H9 (cell line): ENCODE measurements at regions not wholly inside any gene's neighbourhood (a gene's known extent, or its start where the extent isn't known, plus 50 kb on each side); places are given as distances from the start of the nearest gene placed in this dataset.

ENCODE experiments used
- DNase-seq: peaks from one replicate; pipeline ENCODE4 v3.0.0-alpha.2; 2017
- H2AFZ ChIP-seq: one replicate; pipeline ENCODE4 v1.6.1; 2013; ENCODE audit warnings: mild to moderate bottlenecking, low read length, control low read depth, moderate library complexity
- H2AK5ac ChIP-seq: 2 replicates; pipeline ENCODE4 v1.6.1; 2013; ENCODE audit warnings: low read length, control low read depth, mixed read lengths; ENCODE audit not compliant: insufficient read length
- H2BK120ac ChIP-seq: one replicate; pipeline ENCODE4 v1.6.1; 2013; ENCODE audit warnings: low read depth, mild to moderate bottlenecking, low read length, control low read depth, inconsistent platforms; ENCODE audit not compliant: poor library complexity, severe bottlenecking
- H2BK12ac ChIP-seq: 2 replicates; pipeline ENCODE4 v1.6.1; 2013; ENCODE audit warnings: low read length, control low read depth, mixed read lengths, low read depth; ENCODE audit not compliant: insufficient read length
- H2BK15ac ChIP-seq: 2 replicates; pipeline ENCODE4 v1.6.1; 2013; ENCODE audit warnings: low read depth, low read length, control low read depth
- H2BK20ac ChIP-seq: one replicate; pipeline ENCODE4 v1.6.1; 2013; ENCODE audit warnings: low read depth, mild to moderate bottlenecking, low read length, control low read depth, inconsistent platforms; ENCODE audit not compliant: poor library complexity, severe bottlenecking
- H2BK5ac ChIP-seq: 2 replicates; pipeline ENCODE4 v1.6.1; 2013; ENCODE audit warnings: low read length, control low read depth, mixed read lengths; ENCODE audit not compliant: insufficient read length
- H3K14ac ChIP-seq: 2 replicates; pipeline ENCODE4 v1.6.1; 2013; ENCODE audit warnings: low read length, control low read depth; ENCODE audit not compliant: insufficient read depth
- H3K18ac ChIP-seq: 2 replicates; pipeline ENCODE4 v1.6.1; 2013; ENCODE audit warnings: low read depth, mild to moderate bottlenecking, mixed read lengths, low read length, control low read depth; ENCODE audit not compliant: insufficient read length
- H3K23ac ChIP-seq: 2 replicates; pipeline ENCODE4 v1.6.1; 2013; ENCODE audit warnings: low read length, control low read depth, mixed read lengths, low read depth; ENCODE audit not compliant: insufficient read length
- H3K23me2 ChIP-seq: 2 replicates; pipeline ENCODE4 v1.6.1; 2013; ENCODE audit warnings: low read depth, mild to moderate bottlenecking, mixed read lengths, low read length, control low read depth; ENCODE audit not compliant: insufficient read length, poor library complexity, severe bottlenecking
- H3K27ac ChIP-seq: 2 replicates; pipeline ENCODE4 v1.5.1; 2013; ENCODE audit warnings: low read length, control low read depth, mixed read lengths, low read depth; ENCODE audit not compliant: insufficient read length
- H3K27me3 ChIP-seq: 2 replicates; pipeline ENCODE4 v1.6.1; 2013; ENCODE audit warnings: low read length, control low read depth, inconsistent platforms; ENCODE audit not compliant: insufficient read depth
- H3K4ac ChIP-seq: 2 replicates; pipeline ENCODE4 v1.6.1; 2013; ENCODE audit warnings: low read depth, mild to moderate bottlenecking, control low read depth, inconsistent platforms, low read length, moderate library complexity
- H3K4me1 ChIP-seq: 2 replicates; pipeline ENCODE4 v1.6.1; 2013; ENCODE audit warnings: low read length, control low read depth, inconsistent platforms; ENCODE audit not compliant: insufficient read depth
- H3K4me2 ChIP-seq: 2 replicates; pipeline ENCODE4 v1.6.1; 2013; ENCODE audit warnings: low read length, control low read depth, mixed read lengths; ENCODE audit not compliant: insufficient read length, insufficient read depth
- H3K56ac ChIP-seq: 2 replicates; pipeline ENCODE4 v1.6.1; 2013; ENCODE audit warnings: low read depth, mild to moderate bottlenecking, mixed read lengths, low read length, control low read depth; ENCODE audit not compliant: insufficient read length
- H3K79me1 ChIP-seq: 2 replicates; pipeline ENCODE4 v1.6.1; 2013; ENCODE audit warnings: low read depth, mild to moderate bottlenecking, moderate library complexity, low read length, control low read depth, inconsistent platforms; ENCODE audit not compliant: insufficient read depth, poor library complexity, severe bottlenecking
- H3K79me2 ChIP-seq: 2 replicates; pipeline ENCODE4 v1.6.1; 2013; ENCODE audit warnings: low read length, control low read depth, inconsistent platforms; ENCODE audit not compliant: insufficient read depth
- H3K9ac ChIP-seq: 2 replicates; pipeline ENCODE4 v1.6.1; 2013; ENCODE audit warnings: low read length, control low read depth, mixed read lengths; ENCODE audit not compliant: insufficient read length; ENCODE audit errors: extremely low read depth
- H3K9me3 ChIP-seq: one replicate; pipeline ENCODE4 v1.6.1; 2013; ENCODE audit warnings: low read depth, low read length, inconsistent platforms; ENCODE audit not compliant: control insufficient read depth
- H3T11ph ChIP-seq: one replicate; pipeline ENCODE4 v1.6.1; 2013; ENCODE audit warnings: mild to moderate bottlenecking, low read length, control low read depth, inconsistent platforms
- H4K20me1 ChIP-seq: one replicate; pipeline ENCODE4 v1.6.1; 2013; ENCODE audit not compliant: control insufficient read depth, insufficient read length, insufficient read depth
- H4K5ac ChIP-seq: 2 replicates; pipeline ENCODE4 v1.6.1; 2013; ENCODE audit warnings: low read depth, mild to moderate bottlenecking, mixed read lengths, low read length, control low read depth; ENCODE audit not compliant: insufficient read length
- H4K8ac ChIP-seq: replicated peaks from 2 replicates; pipeline ENCODE4 v1.6.1; 2013; ENCODE audit warnings: low read length, control low read depth, mixed read lengths, low read depth; ENCODE audit not compliant: insufficient read length
- H4K91ac ChIP-seq: 2 replicates; pipeline ENCODE4 v1.6.1; 2013; ENCODE audit warnings: low read depth, mild to moderate bottlenecking, moderate library complexity, mixed read lengths, low read length, control low read depth; ENCODE audit not compliant: insufficient read length
- H3K27ac Mint-ChIP-seq, 3 experiments: 2 replicates in 2 of 3; 3 replicates in 1 of 3; pipeline ENCODE4 v1.8.0; 2020 to 2021; ENCODE audit warnings: mixed read lengths in 3 of 3, mild to moderate bottlenecking in 1 of 3, moderate library complexity in 1 of 3
- H3K27me3 Mint-ChIP-seq: 2 replicates; pipeline ENCODE4 v1.8.0; 2021; ENCODE audit warnings: low read depth, mild to moderate bottlenecking, moderate library complexity, mixed read lengths
- H3K36me3 Mint-ChIP-seq, 3 experiments: 2 replicates in 2 of 3; 3 replicates in 1 of 3; pipeline ENCODE4 v1.8.0; 2020 to 2021; ENCODE audit warnings: low read depth in 3 of 3, mixed read lengths in 3 of 3; ENCODE audit not compliant: insufficient read depth in 1 of 3
- H3K4me1 Mint-ChIP-seq, 2 experiments: 2 replicates each; pipeline ENCODE4 v1.8.0; 2020; ENCODE audit warnings: mixed read lengths in 2 of 2
- H3K4me3 Mint-ChIP-seq, 2 experiments: 2 replicates in 1 of 2; 3 replicates in 1 of 2; pipeline ENCODE4 v1.8.0; 2020 to 2021; ENCODE audit warnings: mild to moderate bottlenecking in 2 of 2, mixed read lengths in 2 of 2, moderate library complexity in 1 of 2
- H3K9me3 Mint-ChIP-seq, 2 experiments: 2 replicates in 1 of 2; 3 replicates in 1 of 2; pipeline ENCODE4 v1.8.0; 2020; ENCODE audit warnings: mild to moderate bottlenecking in 2 of 2, mixed read lengths in 2 of 2, moderate library complexity in 1 of 2
- WGBS: extraction: QIAGEN DNeasy Blood & Tissue Kit; methylation state at CpG from one replicate; pipeline ENCODE4 v1.1.7; 2013; ENCODE audit warnings: missing lambda C conversion rate, low lambda C conversion rate, mixed read lengths; ENCODE audit not compliant: insufficient read length; ENCODE audit errors: extremely low coverage; 5-methylcytosine and 5-hydroxymethylcytosine counted together
- TF ChIP-seq, protein P1 (sequence below): fragments of 200-600 bp; sonication (generic); conservative IDR thresholded peaks from 3 replicates; pipeline ENCODE4 v1.8.0; 2021; ENCODE audit warnings: antibody characterized with exemption, mild to moderate bottlenecking

- TF ChIP-seq, protein P1, sequence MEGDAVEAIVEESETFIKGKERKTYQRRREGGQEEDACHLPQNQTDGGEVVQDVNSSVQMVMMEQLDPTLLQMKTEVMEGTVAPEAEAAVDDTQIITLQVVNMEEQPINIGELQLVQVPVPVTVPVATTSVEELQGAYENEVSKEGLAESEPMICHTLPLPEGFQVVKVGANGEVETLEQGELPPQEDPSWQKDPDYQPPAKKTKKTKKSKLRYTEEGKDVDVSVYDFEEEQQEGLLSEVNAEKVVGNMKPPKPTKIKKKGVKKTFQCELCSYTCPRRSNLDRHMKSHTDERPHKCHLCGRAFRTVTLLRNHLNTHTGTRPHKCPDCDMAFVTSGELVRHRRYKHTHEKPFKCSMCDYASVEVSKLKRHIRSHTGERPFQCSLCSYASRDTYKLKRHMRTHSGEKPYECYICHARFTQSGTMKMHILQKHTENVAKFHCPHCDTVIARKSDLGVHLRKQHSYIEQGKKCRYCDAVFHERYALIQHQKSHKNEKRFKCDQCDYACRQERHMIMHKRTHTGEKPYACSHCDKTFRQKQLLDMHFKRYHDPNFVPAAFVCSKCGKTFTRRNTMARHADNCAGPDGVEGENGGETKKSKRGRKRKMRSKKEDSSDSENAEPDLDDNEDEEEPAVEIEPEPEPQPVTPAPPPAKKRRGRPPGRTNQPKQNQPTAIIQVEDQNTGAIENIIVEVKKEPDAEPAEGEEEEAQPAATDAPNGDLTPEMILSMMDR = no peak
- no peak overlapping the region for H2AFZ ChIP-seq
- no peaks in the 10 kb centered on the region for H3K79me1 ChIP-seq
- H3K79me2 ChIP-seq = no peaks in the 10 kb centered on the region
- no peak overlapping the region for H2BK120ac ChIP-seq
- no peaks in the 10 kb centered on the region for H3K4me1 ChIP-seq
- H4K20me1 ChIP-seq = peaks cover 4% of the 10 kb centered on the region
- H3K14ac ChIP-seq = no peak overlapping the region
- no peak overlapping the region for H2BK15ac ChIP-seq
- H3K9me3 ChIP-seq = no peaks in the 10 kb centered on the region
- no peak overlapping the region for H3K27ac Mint-ChIP-seq
- H3K27me3 ChIP-seq = no peaks in the 10 kb centered on the region
- no peak overlapping the region for H3K18ac ChIP-seq
- H3K9me3 Mint-ChIP-seq = no peaks in the 10 kb centered on the region
- H3K4me3 Mint-ChIP-seq = no peak overlapping the region
- no peaks in the 10 kb centered on the region for H3K23me2 ChIP-seq
- H3K27me3 Mint-ChIP-seq = no peaks in the 10 kb centered on the region
- H3K4ac ChIP-seq = no peak overlapping the region
- H2BK20ac ChIP-seq = no peak overlapping the region
- no peak overlapping the region for H2BK12ac ChIP-seq
- H3K4me1 Mint-ChIP-seq = peaks cover 10 to 24% of the 10 kb centered on the region in 2 experiments
- H2BK5ac ChIP-seq = no peak overlapping the region
- H3K9ac ChIP-seq = no peak overlapping the region
- H2AK5ac ChIP-seq = no peak overlapping the region
- H3K27ac ChIP-seq = no peak overlapping the region
- H3K23ac ChIP-seq = no peak overlapping the region
- DNase-seq = no peak
- no peak overlapping the region for H4K5ac ChIP-seq
- no peak overlapping the region for H3T11ph ChIP-seq
- H3K36me3 Mint-ChIP-seq = no peaks in the 10 kb centered on the region
- no CpG with 5 or more reads among the region's 2 CpGs for WGBS
- H3K56ac ChIP-seq = no peak overlapping the region
- no peak overlapping the region for H4K91ac ChIP-seq
- H3K4me2 ChIP-seq = no peak overlapping the region
- H4K8ac ChIP-seq = no peak overlapping the region
Measured at GRCh38 chr3:124221422-124221821, 229.5 kb upstream of the ROPN1 start.
